H1 (cell line): ENCODE measurements at regions not wholly inside any gene's neighbourhood (a gene's known extent, or its start where the extent isn't known, plus 50 kb on each side); places are given as distances from the start of the nearest gene placed in this dataset.

ENCODE experiments used
- ATF2 ChIP-seq: IDR thresholded peaks from 2 replicates; pipeline ENCODE4 v1.6.1; 2012; ENCODE audit warnings: low read length, inconsistent platforms
- BCL11A ChIP-seq, 2 experiments: IDR thresholded peaks; one replicate each; pipeline ENCODE4 v1.6.1; 2011; ENCODE audit warnings: low read depth in 2 of 2, low read length in 2 of 2, mild to moderate bottlenecking in 2 of 2
- BRCA1 ChIP-seq: IDR thresholded peaks from 2 replicates; pipeline ENCODE4 v1.6.1; 2012; ENCODE audit warnings: low read depth, low read length, improper control_type of control experiment
- EP300 ChIP-seq, 2 experiments: IDR thresholded peaks; 1 replicate in 1 of 2; 2 replicates in 1 of 2; pipeline ENCODE4 v1.6.1; 2011 to 2012; ENCODE audit warnings: low read depth in 2 of 2, low read length in 2 of 2, mild to moderate bottlenecking in 2 of 2, borderline replicate concordance in 1 of 2, inconsistent platforms in 1 of 2, moderate library complexity in 1 of 2
- EZH2 ChIP-seq: fragments of 200-600 bp; sonication (generic); IDR thresholded peaks from 2 replicates; pipeline ENCODE4 v1.7.1; 2012; ENCODE audit warnings: low read depth, mild to moderate bottlenecking, moderate library complexity, low read length, inconsistent platforms; ENCODE audit not compliant: severe bottlenecking
- JUN ChIP-seq: IDR thresholded peaks from 2 replicates; pipeline ENCODE4 v1.6.1; 2011; ENCODE audit warnings: low read depth, mild to moderate bottlenecking, improper control_type of control experiment, low read length
- POLR2A ChIP-seq, 2 experiments: IDR thresholded peaks; 1 replicate in 1 of 2; 2 replicates in 1 of 2; pipeline ENCODE4 v1.6.1; 2011; ENCODE audit warnings: low read depth in 2 of 2, low read length in 2 of 2, mild to moderate bottlenecking in 2 of 2; ENCODE audit errors: control extremely low read depth in 1 of 2
- RAD21 ChIP-seq, 2 experiments: IDR thresholded peaks in 1 of 2; conservative IDR thresholded peaks in 1 of 2; 2 replicates each; pipeline ENCODE4 v1.6.1; 2011; ENCODE audit warnings: low read depth in 2 of 2, low read length in 2 of 2, improper control_type of control experiment in 1 of 2, inconsistent platforms in 1 of 2, mild to moderate bottlenecking in 1 of 2, moderate library complexity in 1 of 2
- SIN3A ChIP-seq, 2 experiments: IDR thresholded peaks in 1 of 2; conservative IDR thresholded peaks in 1 of 2; 2 replicates each; pipeline ENCODE4 v1.6.1; 2011 to 2012; ENCODE audit warnings: low read length in 2 of 2, improper control_type of control experiment in 1 of 2, low read depth in 1 of 2, mild to moderate bottlenecking in 1 of 2
- YY1 ChIP-seq: IDR thresholded peaks from 2 replicates; pipeline ENCODE4 v1.6.1; 2011; ENCODE audit warnings: low read depth, mild to moderate bottlenecking, low read length
- TF ChIP-seq, protein P1 (sequence below), 3 experiments: IDR thresholded peaks; 1 replicate in 2 of 3; 2 replicates in 1 of 3; pipeline versions ENCODE4 v1.5.1 to v1.6.1; 2011; ENCODE audit warnings: low read length in 3 of 3, mild to moderate bottlenecking in 3 of 3, inconsistent platforms in 2 of 3, low read depth in 1 of 3, moderate library complexity in 1 of 3; ENCODE audit not compliant: insufficient read depth in 1 of 3; ENCODE audit errors: control extremely low read depth in 1 of 3

GRCh38 chrX:69082055-69082752 lies 83.0 kb downstream of the PJA1 start:
- TF ChIP-seq POLR2A (IDR thresholded peaks at IDR 0.05; ENCODE audit: control extremely low read depth in 1 of 2, low read depth in 2 of 2, low read length in 2 of 2): no peak
- TF ChIP-seq, protein P1, sequence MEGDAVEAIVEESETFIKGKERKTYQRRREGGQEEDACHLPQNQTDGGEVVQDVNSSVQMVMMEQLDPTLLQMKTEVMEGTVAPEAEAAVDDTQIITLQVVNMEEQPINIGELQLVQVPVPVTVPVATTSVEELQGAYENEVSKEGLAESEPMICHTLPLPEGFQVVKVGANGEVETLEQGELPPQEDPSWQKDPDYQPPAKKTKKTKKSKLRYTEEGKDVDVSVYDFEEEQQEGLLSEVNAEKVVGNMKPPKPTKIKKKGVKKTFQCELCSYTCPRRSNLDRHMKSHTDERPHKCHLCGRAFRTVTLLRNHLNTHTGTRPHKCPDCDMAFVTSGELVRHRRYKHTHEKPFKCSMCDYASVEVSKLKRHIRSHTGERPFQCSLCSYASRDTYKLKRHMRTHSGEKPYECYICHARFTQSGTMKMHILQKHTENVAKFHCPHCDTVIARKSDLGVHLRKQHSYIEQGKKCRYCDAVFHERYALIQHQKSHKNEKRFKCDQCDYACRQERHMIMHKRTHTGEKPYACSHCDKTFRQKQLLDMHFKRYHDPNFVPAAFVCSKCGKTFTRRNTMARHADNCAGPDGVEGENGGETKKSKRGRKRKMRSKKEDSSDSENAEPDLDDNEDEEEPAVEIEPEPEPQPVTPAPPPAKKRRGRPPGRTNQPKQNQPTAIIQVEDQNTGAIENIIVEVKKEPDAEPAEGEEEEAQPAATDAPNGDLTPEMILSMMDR (IDR thresholded peaks at IDR 0.05; ENCODE audit: control extremely low read depth in 1 of 3, insufficient read depth in 1 of 3, low read depth in 1 of 3, low read length in 3 of 3): no peak
- no peak for TF ChIP-seq JUN
- no peak for TF ChIP-seq BRCA1
- TF ChIP-seq EZH2: no peak
- TF ChIP-seq ATF2: no peak
- TF ChIP-seq RAD21 (IDR thresholded peaks at IDR 0.05 in 1 of 2, conservative IDR thresholded peaks at IDR 0.05 in 1 of 2; ENCODE audit: low read depth in 2 of 2, low read length in 2 of 2): no peak
- no peak for TF ChIP-seq YY1
- no peak for TF ChIP-seq EP300 (IDR thresholded peaks at IDR 0.05; ENCODE audit: borderline replicate concordance in 1 of 2, low read depth in 2 of 2, low read length in 2 of 2)
- TF ChIP-seq SIN3A (conservative IDR thresholded peaks at IDR 0.05 in 1 of 2, IDR thresholded peaks at IDR 0.05 in 1 of 2; ENCODE audit: low read depth in 1 of 2, low read length in 2 of 2): no peak
- no peak for TF ChIP-seq BCL11A (IDR thresholded peaks at IDR 0.05; ENCODE audit: low read depth in 2 of 2, low read length in 2 of 2)
